ENCODE measurements at regions not wholly inside any gene's neighbourhood (a gene's known extent, or its start where the extent isn't known, plus 50 kb on each side); places are given as distances from the start of the nearest gene placed in this dataset.

- no peak for TF ChIP-seq POLR2A (IDR thresholded peaks at IDR 0.05; ENCODE audit: low read depth, low read length)
- no peak for TF ChIP-seq TAF1 (IDR thresholded peaks at IDR 0.05; ENCODE audit: borderline replicate concordance, low read depth, low read length)
These were observed 592.2 kb upstream of the TBL1XR1 start for GRCh38 chr3:177789500-177789899.
